ENCODE measurements at regions not wholly inside any gene's neighbourhood (a gene's known extent, or its start where the extent isn't known, plus 50 kb on each side); places are given as distances from the start of the nearest gene placed in this dataset.

- TF ChIP-seq CTCF (IDR thresholded peaks at IDR 0.05; ENCODE audit: low read length) (no peak), EZH2 (IDR thresholded peaks at IDR 0.05; ENCODE audit: borderline replicate concordance, low read length) (no peak)
Observed at GRCh38 chr10:28906934-28907333, 229.6 kb downstream of the BAMBI start.

Data from OCI-LY1 (cell line).